Stimulated activated CD4-positive, alpha-beta T cell treated with anti-CD3 and anti-CD28 coated beads, TNF-alpha, amount 100 ng/mL, for 4 hours (primary cell): ENCODE measurements at regions not wholly inside any gene's neighbourhood (a gene's known extent, or its start where the extent isn't known, plus 50 kb on each side); places are given as distances from the start of the nearest gene placed in this dataset.

Experiments used
- DNase-seq, 3 experiments: peaks; one replicate each; pipeline ENCODE4 v3.0.0-alpha.2; 2020; ENCODE audit warnings: low read depth in 3 of 3

DNA sequence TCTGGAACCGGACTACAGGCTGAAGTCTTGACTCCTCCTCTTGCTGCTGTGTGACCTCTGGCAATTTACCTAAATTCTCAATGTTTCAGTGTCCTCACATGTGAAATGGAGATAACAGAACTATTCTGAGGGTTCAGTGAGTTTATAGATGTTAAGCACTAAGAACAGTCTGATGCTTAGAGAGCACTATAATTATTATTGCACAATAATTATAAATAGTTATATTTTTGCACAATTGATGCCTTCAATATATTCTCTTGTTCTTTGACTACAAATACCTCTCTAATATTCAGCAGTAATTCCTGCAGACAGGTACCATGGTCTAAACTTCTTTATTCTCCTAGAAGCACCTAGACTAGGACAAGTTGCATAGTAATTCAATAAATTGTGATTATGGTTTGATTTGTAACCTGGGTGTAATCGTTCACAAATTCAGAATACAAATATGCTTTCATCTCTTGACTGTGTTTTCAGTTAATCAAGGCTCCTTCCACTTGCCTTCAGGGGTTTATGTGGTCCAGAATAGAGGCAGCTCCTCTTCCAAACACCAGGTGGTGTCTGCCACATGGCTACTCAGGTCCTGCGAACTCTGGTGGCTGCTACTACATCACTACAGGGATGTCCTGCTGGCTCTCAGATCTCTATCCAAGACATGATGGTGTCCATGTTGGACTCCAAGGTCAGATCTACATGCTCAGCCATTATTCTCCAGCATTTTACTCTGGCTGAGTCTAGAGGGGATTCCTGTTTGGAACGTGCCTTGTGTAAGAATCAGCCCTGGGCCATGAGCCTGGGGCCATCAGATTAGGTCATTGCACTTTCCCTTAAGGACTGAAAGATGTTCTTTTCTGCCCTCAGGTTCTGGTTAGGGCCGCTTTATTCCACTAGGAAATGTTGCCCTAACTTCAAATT, 103.4 kb downstream of the QRFPR start:
- DNase-seq = no peak

DNA sequence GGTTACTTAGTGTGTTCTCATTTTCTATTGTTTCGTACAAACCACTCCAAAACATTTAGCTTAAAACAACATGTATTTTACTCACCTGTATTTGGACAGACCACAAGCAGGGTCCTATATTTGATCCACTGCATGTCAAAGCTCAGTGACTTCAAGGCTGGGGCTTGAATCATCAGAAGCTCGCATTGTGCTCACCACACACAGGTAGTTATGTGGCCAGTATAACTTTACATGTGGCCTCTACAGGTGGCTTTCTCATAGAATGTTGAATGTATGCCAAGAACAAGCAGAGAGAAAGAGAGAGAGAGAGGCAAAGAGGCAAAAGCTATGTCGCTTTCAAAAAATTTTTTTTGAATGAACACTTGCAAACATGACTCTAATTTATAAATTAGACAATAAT, 107.6 kb downstream of the QRFPR start:
- no peak for DNase-seq

DNA sequence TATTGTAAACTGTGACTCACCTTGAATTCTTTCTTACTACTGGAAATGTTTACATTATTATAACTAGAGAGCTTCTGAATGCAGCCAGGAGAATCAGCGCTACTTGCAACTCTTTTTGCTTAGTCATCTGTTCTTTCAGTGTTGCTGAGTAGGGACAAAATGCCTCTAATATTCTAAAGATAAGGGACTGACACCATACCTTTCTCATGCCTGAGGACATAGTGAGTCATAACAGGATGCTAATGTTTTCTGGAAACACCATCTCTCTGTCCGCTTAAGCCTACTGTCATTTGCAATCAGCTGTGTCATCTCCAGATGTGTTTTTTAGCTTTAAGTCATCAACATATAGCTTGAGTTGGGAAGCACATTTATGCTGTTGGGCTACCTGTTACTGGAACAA, 108.3 kb downstream of the QRFPR start:
- no peak for DNase-seq

DNA sequence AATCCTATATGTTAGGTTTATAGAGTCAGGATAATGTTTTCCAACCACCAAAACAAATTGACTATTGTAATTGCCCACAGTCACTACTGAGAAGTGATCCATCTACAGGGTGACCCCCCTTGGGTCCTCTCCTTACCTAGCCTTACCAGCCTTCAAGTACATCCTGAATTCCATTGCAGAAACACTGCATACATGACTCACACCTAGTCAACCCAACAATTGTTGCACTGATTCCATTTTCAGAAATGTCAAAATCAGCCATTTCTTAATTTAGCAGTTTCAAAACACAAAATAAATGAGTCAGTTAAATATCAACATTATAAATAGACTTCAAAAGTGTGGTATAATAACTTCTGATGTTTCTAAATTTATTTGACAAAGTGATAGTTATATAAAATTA, 106.3 kb upstream of the TNIP3 start:
- no peak for DNase-seq

DNA sequence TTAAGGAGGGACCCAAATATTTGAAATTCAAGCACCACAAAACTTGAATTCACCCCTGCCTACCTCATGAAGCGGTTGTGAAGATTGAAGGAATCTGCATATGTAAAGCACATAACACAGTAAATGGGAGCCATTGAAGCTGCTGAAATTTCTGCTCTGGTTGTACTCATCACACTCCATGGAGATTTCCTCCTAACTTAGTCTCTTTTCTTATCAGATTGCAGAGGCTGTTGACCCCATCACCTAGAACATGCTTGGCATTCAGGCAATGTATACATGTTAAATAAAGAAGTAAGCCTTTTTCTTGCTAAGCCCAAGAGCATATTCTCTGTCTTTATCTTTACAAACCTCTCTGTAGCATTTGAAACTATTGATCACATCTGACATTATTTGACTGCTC, 104.9 kb upstream of the TNIP3 start:
- no peak for DNase-seq

DNA sequence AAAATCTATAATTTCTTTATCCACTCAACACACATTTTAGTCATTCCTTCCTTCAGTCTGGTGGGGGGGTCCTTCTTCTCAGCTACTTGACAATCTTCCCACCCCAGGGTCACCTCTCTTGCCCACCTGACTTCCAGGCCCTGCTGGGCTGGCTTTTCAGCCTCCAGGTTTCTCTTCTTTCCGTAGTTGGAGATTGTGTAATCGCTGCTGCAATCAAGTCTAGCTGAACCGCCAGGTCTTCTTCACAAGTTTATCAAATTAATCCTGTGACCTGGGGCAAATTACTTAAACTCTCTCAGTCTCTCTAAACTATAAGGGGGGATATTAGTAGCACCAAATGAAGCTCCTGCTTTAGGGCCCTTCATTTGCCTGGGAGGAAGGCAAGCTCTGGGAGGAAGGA, 102.9 kb upstream of the TNIP3 start:
- no peak for DNase-seq

DNA sequence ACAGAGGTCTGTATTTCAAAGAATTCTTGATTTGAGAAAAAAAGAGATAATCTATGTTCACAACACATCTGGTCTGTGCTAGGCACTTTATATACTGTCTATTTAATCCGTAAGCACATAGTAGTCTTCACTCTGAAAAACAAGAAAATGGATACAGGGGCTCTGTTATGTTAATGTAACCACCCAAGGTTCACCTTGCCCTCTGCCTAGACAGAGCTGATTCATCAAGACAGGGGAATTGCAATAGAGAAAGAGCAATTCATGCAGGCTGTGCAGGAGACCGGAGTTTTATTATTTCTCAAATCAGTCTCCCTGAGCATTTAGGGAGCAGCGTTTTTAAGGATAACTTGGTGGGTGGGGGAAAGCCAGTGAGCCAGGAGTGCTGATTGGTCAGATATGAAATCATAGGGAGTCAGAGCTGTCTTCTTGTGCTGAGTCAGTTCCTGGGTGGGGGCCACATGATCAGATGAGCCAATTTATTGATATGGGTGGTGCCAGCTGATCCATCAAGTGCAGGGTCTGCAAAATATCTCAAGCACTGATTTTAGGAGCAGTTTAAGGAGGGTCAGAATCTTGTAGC, 92.9 kb upstream of the TNIP3 start:
- no peak for DNase-seq

DNA sequence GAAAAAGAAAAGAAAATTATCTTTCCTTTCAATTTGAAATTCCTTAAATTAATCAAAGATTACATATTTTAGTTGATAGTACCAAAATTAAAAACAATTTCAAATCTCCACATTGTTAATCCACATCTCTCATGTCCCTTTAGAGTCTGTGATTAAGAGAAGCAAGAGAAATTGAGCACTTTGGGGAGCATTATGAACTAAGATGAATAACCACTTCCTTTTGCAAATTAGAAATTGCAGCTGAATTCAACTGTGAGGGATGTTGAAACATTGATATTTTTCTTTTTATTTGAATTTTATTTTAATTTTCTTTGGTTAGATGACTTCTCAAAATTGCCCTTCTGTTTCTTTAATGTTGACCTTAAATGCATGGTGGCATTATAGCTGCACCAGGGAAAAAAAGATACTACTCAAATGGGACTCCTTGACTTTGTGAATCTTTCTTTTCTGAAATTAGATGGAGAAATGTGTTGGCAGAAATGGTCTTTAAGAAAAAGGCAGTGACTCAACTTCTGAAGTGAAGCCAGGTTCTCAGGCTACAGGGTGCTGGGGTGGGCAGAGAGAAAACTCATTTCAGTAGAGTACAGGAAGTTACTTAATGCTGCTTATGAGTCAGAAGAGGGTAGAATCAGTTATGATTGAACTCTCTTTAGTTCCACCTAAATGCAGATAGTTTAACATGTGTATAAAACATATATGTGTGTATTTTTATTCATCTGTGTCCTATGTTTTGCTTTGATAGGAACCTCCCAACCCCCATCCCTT, 92.0 kb upstream of the TNIP3 start:
- peak in 2 of 3 experiments; percentile 17 to 21 for DNase-seq

DNA sequence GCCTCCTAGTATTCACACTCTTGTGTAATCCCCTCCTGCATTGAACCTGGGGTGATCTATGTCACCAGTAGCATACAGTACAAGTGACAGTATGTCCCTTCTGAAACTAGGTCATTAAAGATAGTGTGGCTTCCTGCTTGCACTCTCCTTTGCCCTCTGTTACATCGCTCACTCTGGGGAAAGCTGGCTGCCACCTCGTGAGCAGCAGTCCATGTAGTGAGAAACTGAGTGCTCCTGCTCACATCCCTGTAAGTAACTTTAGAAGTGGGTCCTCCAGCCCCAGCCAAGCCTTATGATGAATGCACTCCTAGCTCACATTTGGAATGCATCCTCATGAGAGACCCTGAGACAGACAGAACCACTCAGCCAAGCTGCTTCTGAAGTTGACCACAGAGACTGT, 89.8 kb upstream of the TNIP3 start:
- no peak for DNase-seq

DNA sequence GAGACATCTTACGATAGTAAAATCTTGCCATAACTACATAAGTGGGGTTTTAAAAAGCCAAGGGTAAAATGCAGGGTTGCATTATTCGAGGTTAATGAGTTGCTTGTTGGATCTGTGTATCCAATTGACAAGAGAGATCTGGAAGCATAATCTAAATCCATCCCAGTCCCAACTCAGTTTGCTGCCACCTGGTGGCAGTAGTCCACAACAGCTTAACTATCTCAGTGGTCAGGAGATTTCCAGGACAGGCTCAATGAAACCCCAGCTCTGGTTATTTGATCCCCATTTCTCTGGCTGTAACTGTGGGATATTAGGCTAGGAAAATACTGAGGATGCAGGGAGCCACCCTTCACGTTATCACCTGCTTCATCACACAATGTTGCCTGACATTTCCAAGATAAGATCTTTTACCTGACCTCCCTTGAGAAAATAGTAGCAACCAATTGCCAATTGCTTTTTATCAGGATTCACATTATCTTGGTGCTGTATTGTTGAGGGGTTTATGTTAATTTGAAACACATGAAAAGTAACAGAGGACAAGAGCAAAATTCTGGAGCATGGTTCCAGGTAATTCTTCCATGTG, 88.2 kb upstream of the TNIP3 start:
- DNase-seq = peak in 2 of 3 experiments; percentile 28 to 34

DNA sequence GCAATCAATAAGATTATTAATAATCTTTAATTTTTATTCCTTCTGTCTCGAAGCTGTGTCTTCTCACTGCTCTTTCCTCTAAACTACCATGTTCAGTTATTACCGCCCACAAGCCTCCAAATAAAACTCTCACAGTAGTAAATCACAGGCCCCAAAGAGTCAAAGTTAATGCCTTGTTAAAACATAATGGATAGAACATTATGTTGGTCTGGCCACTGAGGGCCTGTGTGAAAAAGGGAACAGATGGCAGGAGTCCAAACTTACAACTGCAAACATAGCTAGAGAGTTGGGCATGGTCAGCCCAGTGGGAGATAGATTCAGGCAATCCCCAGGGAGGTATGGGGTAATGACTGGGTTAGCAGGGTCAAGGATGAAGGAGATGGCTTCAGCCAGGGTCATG, 84.6 kb upstream of the TNIP3 start:
- no peak for DNase-seq

DNA sequence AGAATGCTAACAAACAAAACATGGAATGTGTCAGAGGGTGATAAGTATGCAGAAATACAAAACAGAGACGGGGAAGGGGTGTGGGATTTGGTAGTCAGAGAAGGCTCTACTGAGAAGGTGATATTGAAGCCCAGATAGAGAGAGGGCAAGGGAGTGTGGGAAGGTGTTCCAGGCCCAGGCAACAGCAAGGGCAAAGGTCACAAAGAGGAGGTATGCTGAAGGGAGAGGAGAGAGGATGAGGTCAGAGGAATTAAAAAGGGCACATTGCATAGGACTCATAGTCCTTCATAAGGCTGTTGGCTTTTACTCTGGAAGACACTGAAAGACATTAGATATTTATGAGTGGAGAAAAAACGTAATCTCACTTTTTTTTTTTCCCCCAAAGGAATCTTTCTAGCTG, 82.6 kb upstream of the TNIP3 start:
- DNase-seq = no peak

DNA sequence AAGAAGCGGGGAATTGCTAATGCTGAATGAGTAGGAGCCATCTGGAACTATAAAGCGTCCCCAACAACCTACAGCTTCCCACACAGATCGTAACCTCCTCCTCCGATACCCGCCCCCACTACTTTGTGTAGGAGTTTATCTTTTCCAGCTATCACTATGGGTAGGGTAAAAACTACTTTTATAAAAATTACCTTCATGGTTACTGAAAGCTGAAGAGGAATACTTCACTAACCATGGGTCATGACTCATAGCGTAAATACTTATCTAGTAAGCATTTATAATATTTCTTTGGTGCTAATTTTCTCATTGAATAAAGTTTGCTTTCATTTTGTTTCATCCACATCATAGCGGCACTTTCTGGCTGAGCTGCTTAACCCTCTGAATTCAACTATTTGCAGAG, 79.4 kb upstream of the TNIP3 start:
- DNase-seq = peak in 2 of 3 experiments; percentile 15 to 17

DNA sequence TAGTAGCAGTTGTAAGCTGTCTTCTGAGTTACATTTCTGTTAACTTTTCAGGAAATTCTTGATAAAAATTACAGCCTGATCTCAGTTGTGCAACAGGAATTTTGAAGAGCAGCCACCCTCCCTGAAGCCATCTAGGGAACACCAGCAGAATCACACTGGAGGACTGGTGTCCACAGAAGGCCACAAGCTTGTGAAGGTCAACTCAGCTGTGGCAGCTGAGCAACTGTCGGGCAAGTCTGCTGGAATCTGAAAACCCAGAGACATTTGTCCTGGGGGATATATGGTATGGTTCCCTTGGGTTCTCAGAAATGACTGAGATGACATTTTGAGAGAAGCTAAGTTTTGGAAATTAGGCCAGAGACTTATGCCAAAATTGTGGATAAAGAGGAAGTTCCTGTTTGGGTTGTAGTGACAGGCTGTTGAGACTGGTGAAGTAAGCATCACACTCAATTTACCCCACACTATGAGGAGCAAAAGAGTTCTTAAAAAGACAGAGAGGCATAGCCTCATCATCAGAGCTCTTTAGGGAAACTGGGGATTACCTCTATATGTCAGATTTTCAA, 78.1 kb upstream of the TNIP3 start:
- no peak for DNase-seq

DNA sequence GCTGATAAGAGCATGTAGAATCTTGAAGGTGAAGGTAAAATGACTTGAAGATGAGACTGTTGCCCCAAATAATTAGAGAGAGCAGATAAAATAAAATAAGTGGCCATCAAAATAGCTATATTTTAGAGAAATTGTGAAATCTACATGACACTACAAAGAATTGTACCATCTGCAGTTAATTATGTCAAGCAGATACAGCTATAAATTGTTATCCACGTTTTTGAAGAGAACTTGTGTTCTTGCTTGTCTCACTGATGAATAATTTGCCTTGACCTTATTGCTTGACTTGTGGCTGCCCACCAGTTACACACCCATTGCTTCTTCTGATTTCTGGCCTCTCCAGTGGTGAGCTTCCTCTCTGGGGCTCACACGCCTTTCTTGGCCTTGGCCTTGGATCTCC, 75.8 kb upstream of the TNIP3 start:
- no peak for DNase-seq

DNA sequence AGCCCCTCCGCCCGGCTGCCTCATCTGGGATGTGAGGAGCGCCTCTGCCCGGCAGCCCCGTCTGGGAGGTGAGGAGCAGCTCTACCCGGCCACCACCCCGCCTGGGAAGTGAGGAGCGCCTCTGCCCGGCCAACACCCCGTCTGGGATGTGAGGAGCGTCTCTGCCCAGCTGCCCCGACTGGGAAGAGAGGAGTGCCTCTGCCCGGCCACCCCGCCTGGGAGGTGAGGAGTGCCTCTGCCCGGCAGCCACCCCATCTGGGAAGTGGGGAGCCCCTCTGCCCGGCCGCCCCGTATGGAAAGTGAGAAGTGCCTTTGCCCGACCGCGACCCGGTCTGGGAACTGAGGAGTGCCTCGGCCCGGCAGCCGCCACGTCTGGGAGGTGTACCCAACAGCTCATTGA, 74.3 kb upstream of the TNIP3 start:
- no peak for DNase-seq

DNA sequence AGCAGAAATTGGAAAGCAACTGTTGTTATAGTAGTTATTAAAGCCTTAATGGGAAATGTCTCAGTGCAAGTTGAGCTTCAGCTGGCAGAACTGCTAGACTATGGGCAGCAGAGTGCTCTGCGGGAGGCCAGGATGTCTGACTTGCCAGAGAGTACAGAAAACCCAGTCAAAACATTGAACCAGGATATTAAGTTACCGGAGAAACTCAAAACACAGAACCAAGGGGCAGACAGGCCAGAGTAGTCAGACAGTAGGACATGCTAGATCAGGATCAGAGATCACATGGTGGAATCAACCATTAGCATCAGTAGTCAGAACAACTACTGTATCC, 72.9 kb upstream of the TNIP3 start:
- no peak for DNase-seq

DNA sequence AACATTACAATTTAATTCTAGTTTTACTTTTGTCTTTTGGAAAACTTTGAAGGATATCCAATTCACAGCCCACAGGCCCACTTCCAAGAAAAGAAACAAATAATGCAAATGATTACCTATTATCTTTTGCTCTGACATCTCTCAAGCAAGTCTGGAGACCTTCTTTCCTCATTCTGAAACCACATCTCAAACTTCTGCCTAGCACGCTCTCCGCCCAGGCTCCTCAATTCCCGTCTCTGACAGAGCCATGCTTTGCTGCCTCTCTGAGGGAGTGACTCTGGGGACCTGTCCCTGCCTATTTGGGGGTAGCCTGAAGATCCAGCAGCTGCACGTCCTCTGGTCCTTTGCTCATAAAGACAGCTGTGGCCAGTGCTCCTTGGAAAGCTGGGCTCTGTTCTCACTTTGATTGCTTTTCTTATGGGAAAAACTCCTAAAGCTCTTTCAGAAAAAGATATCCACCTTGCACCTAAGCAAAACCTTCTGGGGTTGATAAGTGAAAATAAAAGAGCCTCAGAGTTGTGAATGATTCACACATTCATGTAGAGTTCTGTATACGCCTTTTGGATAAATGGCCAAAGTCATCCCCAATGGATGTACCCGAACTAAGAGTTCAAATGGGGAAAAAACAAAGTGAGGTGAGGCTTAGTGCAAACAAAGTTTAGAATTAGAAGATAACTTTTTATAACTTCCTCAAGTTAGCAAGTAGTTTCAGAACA, 72.4 kb upstream of the TNIP3 start:
- DNase-seq = no peak

DNA sequence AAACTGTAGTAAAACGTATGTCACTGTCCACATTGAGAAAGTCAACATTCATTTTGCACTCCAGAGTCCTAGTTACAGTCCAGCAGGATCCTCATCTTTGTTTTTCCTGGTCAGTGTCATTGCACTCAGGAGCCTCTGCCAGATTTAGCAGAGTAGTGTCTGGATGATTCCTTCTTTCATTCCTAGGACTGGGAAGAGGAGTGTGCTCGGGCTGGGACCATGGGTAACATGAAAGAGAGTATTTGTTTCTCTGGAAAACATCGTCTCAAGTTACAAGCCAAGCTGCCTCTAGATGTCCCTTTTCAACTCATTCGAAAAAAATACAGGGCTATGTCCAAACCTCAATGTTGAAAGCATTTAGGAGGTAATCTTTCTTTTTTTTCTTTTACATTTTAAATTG, 69.9 kb upstream of the TNIP3 start:
- DNase-seq = no peak

DNA sequence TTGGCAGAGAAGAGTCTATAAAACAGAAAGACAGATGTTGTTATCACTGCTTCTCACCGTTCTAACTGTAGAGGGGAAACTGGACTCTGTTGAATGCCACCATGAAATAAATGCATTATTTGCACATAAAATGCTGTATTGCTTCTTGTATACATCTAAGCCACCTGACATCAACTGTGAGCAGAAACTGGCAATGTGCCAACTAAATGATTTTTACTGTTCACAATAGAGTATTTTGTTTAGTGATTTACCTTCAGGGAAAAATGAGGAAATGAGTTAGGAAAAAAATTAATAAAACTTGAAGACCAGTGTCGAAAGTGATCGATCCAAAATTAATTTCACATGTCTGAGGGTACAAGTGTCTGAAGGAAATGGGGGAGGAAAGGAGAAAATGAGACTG, 65.9 kb upstream of the TNIP3 start:
- no peak for DNase-seq

DNA sequence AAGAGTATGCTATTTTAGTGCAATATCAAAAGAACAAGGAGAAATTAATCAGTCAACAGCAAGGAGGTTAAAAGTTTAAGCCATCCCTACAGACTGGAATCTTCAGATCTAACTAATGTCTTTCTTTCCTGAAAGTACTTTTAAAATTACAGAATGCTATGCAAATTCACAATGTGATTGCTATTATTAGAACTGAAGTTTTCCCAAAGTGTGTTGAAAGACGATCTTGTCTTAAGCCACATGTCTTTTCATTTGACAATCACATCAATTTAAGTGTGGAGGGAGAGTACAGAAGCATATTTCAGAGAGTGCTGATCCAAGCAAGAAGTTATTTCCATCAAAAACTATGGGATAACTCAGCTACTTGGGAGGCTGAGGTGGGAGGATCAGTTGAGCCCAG, 64.7 kb upstream of the TNIP3 start:
- DNase-seq = no peak
